ENCODE measurements at regions not wholly inside any gene's neighbourhood (a gene's known extent, or its start where the extent isn't known, plus 50 kb on each side); places are given as distances from the start of the nearest gene placed in this dataset.

DNA sequence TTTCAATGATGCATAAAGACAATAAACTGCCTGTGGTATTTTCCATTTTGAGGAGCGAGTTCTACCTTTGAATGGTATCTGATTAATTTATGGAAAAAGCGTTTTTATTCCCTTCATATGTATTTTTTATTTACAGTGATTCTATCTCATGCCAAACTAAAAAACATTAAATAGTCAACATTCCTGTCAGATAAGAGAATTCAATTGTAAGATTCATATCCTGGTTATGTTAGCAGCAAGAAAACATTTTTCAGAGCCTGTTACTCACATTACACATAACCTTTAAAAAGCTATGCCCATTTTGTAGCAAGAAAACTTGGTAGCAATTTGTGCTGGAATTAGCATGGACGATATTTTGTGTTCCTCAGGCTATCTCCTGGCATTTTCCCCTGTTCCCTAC, 55.1 kb upstream of the PRLR start:
- TF ChIP-seq, protein P1, sequence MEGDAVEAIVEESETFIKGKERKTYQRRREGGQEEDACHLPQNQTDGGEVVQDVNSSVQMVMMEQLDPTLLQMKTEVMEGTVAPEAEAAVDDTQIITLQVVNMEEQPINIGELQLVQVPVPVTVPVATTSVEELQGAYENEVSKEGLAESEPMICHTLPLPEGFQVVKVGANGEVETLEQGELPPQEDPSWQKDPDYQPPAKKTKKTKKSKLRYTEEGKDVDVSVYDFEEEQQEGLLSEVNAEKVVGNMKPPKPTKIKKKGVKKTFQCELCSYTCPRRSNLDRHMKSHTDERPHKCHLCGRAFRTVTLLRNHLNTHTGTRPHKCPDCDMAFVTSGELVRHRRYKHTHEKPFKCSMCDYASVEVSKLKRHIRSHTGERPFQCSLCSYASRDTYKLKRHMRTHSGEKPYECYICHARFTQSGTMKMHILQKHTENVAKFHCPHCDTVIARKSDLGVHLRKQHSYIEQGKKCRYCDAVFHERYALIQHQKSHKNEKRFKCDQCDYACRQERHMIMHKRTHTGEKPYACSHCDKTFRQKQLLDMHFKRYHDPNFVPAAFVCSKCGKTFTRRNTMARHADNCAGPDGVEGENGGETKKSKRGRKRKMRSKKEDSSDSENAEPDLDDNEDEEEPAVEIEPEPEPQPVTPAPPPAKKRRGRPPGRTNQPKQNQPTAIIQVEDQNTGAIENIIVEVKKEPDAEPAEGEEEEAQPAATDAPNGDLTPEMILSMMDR (IDR thresholded peaks at IDR 0.05; ENCODE audit: insufficient read depth, low read length, poor library complexity, severe bottlenecking) = no peak
- no peak for TF ChIP-seq EZH2phosphoT487 (conservative IDR thresholded peaks at IDR 0.05; ENCODE audit: low read length)
